ENCODE measurements at regions not wholly inside any gene's neighbourhood (a gene's known extent, or its start where the extent isn't known, plus 50 kb on each side); places are given as distances from the start of the nearest gene placed in this dataset.
"Not testable (repeated sequence)": the region's sequence is repeated elsewhere in the genome, so short reads cannot be mapped to it uniquely, and the experiment has no call there.

GRCh38 chr6:60574723-60575122, 1711.3 kb downstream of the KHDRBS2 start:
- H3K4me3 Mint-ChIP-seq (ENCODE audit: unreplicated experiment); H3K4me1 Mint-ChIP-seq (ENCODE audit: unreplicated experiment); H3K27ac Mint-ChIP-seq (ENCODE audit: unreplicated experiment); H3K36me3 Mint-ChIP-seq (ENCODE audit: low read depth, unreplicated experiment); H3K9me3 Mint-ChIP-seq (ENCODE audit: unreplicated experiment); DNase-seq (ENCODE audit: low spot score); H3K27me3 Mint-ChIP-seq (ENCODE audit: unreplicated experiment): not testable (repeated sequence)

- H3K4me3 Mint-ChIP-seq (ENCODE audit: unreplicated experiment); H3K36me3 Mint-ChIP-seq (ENCODE audit: low read depth, unreplicated experiment); H3K4me1 Mint-ChIP-seq (ENCODE audit: unreplicated experiment); H3K9me3 Mint-ChIP-seq (ENCODE audit: unreplicated experiment); H3K27ac Mint-ChIP-seq (ENCODE audit: unreplicated experiment); H3K27me3 Mint-ChIP-seq (ENCODE audit: unreplicated experiment): not testable (repeated sequence)
- peak; percentile 30 for DNase-seq (ENCODE audit: low spot score)
Measured at GRCh38 chr6:60572607-60573006, 1713.4 kb downstream of the KHDRBS2 start.

DNA sequence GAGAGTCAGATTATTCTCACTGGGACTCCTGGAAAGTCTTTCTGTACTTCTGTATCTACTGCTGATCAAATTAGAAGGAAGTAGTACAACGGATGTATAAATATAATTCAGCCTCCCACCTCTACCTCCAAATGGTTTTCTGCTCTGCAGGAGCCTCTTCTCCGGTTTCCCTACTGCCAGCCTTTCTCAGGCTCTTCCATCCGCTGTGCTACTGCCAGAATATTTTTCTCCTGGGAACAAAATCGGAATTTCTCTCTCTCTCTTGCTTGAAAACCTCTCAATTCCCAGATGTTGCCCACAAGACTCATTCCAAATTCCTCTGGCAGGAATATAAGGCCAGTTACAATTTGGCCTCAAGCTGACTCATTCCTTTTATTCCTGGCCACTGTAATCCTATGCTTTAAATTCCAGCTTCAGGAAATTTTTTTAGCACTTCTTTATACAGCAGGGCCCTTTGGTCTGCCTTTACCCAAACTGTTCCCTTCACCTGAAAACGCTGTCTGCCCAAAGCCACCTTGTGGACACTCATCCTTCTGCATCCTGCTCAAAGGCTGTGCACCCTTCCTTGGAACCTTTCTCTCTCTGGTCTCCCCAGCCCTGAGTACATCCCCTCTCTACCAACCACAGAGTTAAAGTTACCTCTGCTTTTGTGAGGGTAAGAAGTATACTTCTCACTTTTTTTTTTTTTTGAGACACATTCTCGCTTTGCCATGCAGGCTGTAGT, 1714.6 kb downstream of the KHDRBS2 start:
- H3K4me1 Mint-ChIP-seq (ENCODE audit: unreplicated experiment); H3K27ac Mint-ChIP-seq (ENCODE audit: unreplicated experiment); H3K36me3 Mint-ChIP-seq (ENCODE audit: low read depth, unreplicated experiment); H3K27me3 Mint-ChIP-seq (ENCODE audit: unreplicated experiment); H3K9me3 Mint-ChIP-seq (ENCODE audit: unreplicated experiment); DNase-seq (ENCODE audit: low spot score); H3K4me3 Mint-ChIP-seq (ENCODE audit: unreplicated experiment): not testable (repeated sequence)

DNA sequence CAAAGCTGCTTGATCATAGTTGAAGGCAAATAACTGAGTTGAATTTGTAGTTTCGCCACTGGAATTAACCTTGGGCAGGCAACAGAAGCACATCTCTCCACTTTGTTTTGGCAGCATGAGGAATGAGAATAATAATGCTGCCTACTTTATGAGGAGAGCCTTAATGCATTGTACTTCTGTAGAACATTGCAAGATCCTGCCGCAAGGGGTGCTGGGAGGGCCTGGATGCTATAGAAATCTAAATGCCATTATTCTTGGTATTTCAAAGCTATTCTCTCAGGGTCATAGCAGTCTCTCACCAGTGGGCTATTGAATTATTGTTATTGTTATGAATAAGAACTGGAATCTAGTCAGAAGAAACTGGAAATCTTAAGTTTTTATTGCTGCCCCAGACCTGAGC, 1715.4 kb downstream of the KHDRBS2 start:
- not testable (repeated sequence) for DNase-seq (ENCODE audit: low spot score); H3K36me3 Mint-ChIP-seq (ENCODE audit: low read depth, unreplicated experiment); H3K4me3 Mint-ChIP-seq (ENCODE audit: unreplicated experiment); H3K27ac Mint-ChIP-seq (ENCODE audit: unreplicated experiment); H3K4me1 Mint-ChIP-seq (ENCODE audit: unreplicated experiment); H3K9me3 Mint-ChIP-seq (ENCODE audit: unreplicated experiment); H3K27me3 Mint-ChIP-seq (ENCODE audit: unreplicated experiment)

DNA sequence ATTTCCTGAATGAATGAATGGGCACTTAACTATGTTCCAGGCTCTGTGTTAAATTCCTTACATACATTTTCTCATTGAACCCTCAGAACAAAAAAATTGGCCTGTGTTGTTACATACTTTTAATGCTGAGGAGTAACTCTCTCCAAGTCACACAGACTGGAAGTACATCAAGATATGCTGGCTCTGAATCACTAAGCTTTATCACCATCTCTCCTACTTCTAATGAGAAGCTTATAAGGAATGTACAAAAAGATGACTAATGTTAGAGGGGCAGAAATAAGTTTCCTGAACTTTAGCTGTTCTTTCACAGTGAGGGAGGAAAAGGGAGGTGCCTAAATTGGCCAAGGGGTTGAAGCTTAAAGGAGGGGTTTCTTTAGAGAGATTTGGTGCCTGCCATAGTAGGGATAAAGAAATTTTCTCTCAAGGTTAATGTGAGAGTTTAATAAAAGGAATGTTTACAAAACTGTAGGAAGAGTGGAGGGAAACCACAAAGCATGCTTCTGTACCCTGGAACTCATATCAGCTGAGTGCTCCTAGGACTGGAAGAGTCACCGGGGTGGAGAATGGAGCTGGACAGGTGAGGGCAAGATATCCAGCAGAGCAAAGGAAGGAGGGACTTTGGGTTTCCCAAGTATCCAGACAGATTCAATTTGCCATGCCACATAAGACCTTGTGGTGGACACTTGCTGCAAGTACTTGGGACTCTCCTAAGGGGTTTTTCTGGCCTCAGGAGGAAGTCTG, 1718.4 kb downstream of the KHDRBS2 start:
- H3K4me1 Mint-ChIP-seq (ENCODE audit: unreplicated experiment); H3K27me3 Mint-ChIP-seq (ENCODE audit: unreplicated experiment); H3K27ac Mint-ChIP-seq (ENCODE audit: unreplicated experiment); H3K9me3 Mint-ChIP-seq (ENCODE audit: unreplicated experiment); DNase-seq (ENCODE audit: low spot score); H3K36me3 Mint-ChIP-seq (ENCODE audit: low read depth, unreplicated experiment); H3K4me3 Mint-ChIP-seq (ENCODE audit: unreplicated experiment): not testable (repeated sequence)

- H3K27ac Mint-ChIP-seq (ENCODE audit: unreplicated experiment); H3K27me3 Mint-ChIP-seq (ENCODE audit: unreplicated experiment); H3K4me3 Mint-ChIP-seq (ENCODE audit: unreplicated experiment); H3K9me3 Mint-ChIP-seq (ENCODE audit: unreplicated experiment); H3K36me3 Mint-ChIP-seq (ENCODE audit: low read depth, unreplicated experiment); H3K4me1 Mint-ChIP-seq (ENCODE audit: unreplicated experiment); DNase-seq (ENCODE audit: low spot score): not testable (repeated sequence)
Measured at GRCh38 chr6:60566387-60566786, 1719.6 kb downstream of the KHDRBS2 start.

- not testable (repeated sequence) for H3K4me3 Mint-ChIP-seq (ENCODE audit: unreplicated experiment); H3K27me3 Mint-ChIP-seq (ENCODE audit: unreplicated experiment); H3K27ac Mint-ChIP-seq (ENCODE audit: unreplicated experiment); H3K4me1 Mint-ChIP-seq (ENCODE audit: unreplicated experiment); H3K36me3 Mint-ChIP-seq (ENCODE audit: low read depth, unreplicated experiment); H3K9me3 Mint-ChIP-seq (ENCODE audit: unreplicated experiment); DNase-seq (ENCODE audit: low spot score)
Measured at GRCh38 chr6:60559702-60560101, 1726.3 kb downstream of the KHDRBS2 start.

DNA sequence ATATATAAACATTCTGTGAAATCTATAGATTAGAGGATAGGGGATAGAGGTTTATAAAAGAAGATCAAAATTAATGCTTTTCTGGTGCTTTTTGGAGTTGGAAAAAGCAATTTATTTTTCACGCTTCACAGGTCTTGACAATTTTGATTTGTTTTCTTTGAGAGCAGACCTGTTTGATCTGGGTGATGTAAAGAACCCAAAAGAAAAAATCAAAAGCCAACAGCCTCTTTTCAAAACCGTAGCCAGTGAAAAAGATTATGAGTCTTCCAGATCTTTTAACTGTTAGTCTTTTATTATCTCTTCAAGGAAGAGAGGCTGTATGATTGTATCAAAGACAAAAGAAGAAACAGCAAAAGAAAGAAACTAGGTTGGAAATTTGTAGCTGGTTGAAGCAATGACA, 1738.7 kb downstream of the KHDRBS2 start:
- not testable (repeated sequence) for H3K9me3 Mint-ChIP-seq (ENCODE audit: unreplicated experiment); H3K36me3 Mint-ChIP-seq (ENCODE audit: low read depth, unreplicated experiment); H3K27me3 Mint-ChIP-seq (ENCODE audit: unreplicated experiment); H3K4me1 Mint-ChIP-seq (ENCODE audit: unreplicated experiment); H3K27ac Mint-ChIP-seq (ENCODE audit: unreplicated experiment); H3K4me3 Mint-ChIP-seq (ENCODE audit: unreplicated experiment); DNase-seq (ENCODE audit: low spot score)

GRCh38 chr6:60524770-60525169, 1761.3 kb downstream of the KHDRBS2 start:
- not testable (repeated sequence) for H3K27ac Mint-ChIP-seq (ENCODE audit: unreplicated experiment); H3K4me3 Mint-ChIP-seq (ENCODE audit: unreplicated experiment); H3K36me3 Mint-ChIP-seq (ENCODE audit: low read depth, unreplicated experiment); H3K27me3 Mint-ChIP-seq (ENCODE audit: unreplicated experiment); H3K9me3 Mint-ChIP-seq (ENCODE audit: unreplicated experiment); H3K4me1 Mint-ChIP-seq (ENCODE audit: unreplicated experiment); DNase-seq (ENCODE audit: low spot score)

DNA sequence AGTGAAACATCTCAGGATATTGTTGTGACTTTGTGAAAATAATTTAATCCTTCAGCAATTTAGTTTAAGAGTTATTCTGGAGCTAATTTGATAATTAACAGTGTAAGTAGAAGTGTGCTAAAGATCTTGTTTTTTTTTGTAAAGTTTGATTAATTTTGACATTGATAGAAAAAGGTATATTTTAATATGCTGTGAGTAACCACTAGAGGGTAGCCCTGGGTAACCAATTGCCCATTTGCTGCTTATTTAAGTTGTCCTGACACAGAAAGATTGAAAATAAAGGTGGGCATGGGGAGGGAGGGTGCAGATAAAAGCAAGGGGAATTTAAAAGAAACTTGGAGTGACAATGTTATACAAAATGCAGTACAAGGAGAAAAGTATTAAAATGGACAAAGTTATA, 1808.3 kb downstream of the KHDRBS2 start:
- H3K36me3 Mint-ChIP-seq (ENCODE audit: low read depth, unreplicated experiment); H3K27me3 Mint-ChIP-seq (ENCODE audit: unreplicated experiment); H3K4me3 Mint-ChIP-seq (ENCODE audit: unreplicated experiment); DNase-seq (ENCODE audit: low spot score); H3K9me3 Mint-ChIP-seq (ENCODE audit: unreplicated experiment); H3K27ac Mint-ChIP-seq (ENCODE audit: unreplicated experiment); H3K4me1 Mint-ChIP-seq (ENCODE audit: unreplicated experiment): not testable (repeated sequence)

GRCh38 chr6:60473805-60474204, 1812.2 kb downstream of the KHDRBS2 start:
- H3K27ac Mint-ChIP-seq (ENCODE audit: unreplicated experiment); DNase-seq (ENCODE audit: low spot score); H3K4me1 Mint-ChIP-seq (ENCODE audit: unreplicated experiment); H3K36me3 Mint-ChIP-seq (ENCODE audit: low read depth, unreplicated experiment); H3K4me3 Mint-ChIP-seq (ENCODE audit: unreplicated experiment); H3K9me3 Mint-ChIP-seq (ENCODE audit: unreplicated experiment); H3K27me3 Mint-ChIP-seq (ENCODE audit: unreplicated experiment): not testable (repeated sequence)

DNA sequence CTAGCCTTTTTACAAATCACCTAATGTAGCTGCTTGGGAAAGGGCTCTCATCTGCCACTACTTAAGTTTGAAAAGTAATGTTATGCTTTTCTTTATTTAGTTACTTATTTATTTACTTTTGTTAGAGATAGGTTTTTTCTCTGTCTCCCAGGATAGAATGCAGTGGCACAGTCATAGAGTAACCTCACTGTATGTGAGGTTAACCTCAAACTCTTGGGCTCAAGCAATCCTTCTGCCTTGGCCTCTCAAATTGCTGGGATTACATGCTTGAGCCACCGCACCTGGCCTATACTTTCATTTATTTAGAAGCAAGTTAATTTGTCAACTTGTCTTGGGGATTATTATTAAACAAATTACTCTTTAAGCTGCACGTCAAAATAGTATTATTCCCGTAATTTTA, 1814.6 kb downstream of the KHDRBS2 start:
- H3K27me3 Mint-ChIP-seq (ENCODE audit: unreplicated experiment); H3K36me3 Mint-ChIP-seq (ENCODE audit: low read depth, unreplicated experiment); H3K9me3 Mint-ChIP-seq (ENCODE audit: unreplicated experiment); DNase-seq (ENCODE audit: low spot score); H3K4me3 Mint-ChIP-seq (ENCODE audit: unreplicated experiment); H3K4me1 Mint-ChIP-seq (ENCODE audit: unreplicated experiment); H3K27ac Mint-ChIP-seq (ENCODE audit: unreplicated experiment): not testable (repeated sequence)
